WI38 (cell line): ENCODE measurements at regions not wholly inside any gene's neighbourhood (a gene's known extent, or its start where the extent isn't known, plus 50 kb on each side); places are given as distances from the start of the nearest gene placed in this dataset.

Experiments
- H3K4me3 ChIP-seq: 2 replicates; pipeline ENCODE4 v1.5.1; 2011; ENCODE audit warnings: low read depth, mild to moderate bottlenecking, control low read depth, low read length
- TF ChIP-seq, protein P1 (sequence below): IDR thresholded peaks from 2 replicates; pipeline ENCODE4 v1.5.1; 2012; ENCODE audit warnings: low read depth, mild to moderate bottlenecking, control low read depth, low read length

GRCh38 chr14:103273145-103273744, 60.8 kb upstream of the EIF5 start:
- TF ChIP-seq, protein P1, sequence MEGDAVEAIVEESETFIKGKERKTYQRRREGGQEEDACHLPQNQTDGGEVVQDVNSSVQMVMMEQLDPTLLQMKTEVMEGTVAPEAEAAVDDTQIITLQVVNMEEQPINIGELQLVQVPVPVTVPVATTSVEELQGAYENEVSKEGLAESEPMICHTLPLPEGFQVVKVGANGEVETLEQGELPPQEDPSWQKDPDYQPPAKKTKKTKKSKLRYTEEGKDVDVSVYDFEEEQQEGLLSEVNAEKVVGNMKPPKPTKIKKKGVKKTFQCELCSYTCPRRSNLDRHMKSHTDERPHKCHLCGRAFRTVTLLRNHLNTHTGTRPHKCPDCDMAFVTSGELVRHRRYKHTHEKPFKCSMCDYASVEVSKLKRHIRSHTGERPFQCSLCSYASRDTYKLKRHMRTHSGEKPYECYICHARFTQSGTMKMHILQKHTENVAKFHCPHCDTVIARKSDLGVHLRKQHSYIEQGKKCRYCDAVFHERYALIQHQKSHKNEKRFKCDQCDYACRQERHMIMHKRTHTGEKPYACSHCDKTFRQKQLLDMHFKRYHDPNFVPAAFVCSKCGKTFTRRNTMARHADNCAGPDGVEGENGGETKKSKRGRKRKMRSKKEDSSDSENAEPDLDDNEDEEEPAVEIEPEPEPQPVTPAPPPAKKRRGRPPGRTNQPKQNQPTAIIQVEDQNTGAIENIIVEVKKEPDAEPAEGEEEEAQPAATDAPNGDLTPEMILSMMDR, result no peak
- no peak overlapping the region for H3K4me3 ChIP-seq

DNA sequence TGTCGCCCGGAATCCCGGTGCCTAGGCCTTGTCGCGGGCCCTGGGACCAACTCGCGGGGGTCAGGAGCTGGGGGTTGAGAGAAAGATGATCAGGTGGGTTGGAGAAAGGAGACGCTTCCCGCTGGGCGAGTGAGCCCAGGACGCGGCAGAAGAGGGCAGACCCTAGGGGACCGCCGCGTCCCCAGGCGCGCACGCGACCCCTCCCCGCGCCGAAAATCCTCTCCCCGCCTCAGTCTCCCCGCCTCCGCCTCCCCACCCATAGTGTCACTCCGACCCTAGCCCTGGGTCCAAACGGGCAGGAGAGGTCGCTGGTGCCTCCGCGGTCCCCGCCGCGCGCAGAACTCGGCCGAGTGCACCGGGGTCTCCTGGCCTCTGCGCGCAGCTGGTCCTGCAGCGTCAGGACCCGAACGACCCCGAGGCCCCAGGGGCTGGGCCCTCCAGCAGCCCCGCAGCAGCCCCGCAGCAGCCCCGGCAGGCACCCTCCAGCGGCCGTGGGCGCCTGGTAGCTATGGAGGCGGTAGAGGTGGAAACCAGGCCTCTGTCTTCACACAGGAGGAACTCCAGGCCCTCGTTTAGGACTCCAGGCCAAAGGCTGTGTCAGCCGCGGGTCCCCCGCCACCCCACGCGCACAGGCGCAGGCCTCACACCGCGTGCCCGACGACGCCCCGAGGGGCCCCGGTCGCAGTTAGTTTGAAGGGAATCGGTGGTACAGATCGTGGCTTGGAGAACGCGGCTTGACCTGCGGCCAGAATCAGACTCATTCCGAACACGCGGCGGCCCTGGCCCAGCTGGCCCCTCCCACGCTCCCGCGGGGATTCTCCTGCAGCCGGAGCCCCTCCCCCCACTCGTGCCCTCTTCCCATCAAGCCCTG, 60.1 kb upstream of the EIF5 start:
- no peak overlapping the region for H3K4me3 ChIP-seq
- TF ChIP-seq, protein P1, result no peak

- no peak overlapping the region for H3K4me3 ChIP-seq
- TF ChIP-seq, protein P1, result no peak
Measured at GRCh38 chr14:103275000-103275399, 59.0 kb upstream of the EIF5 start.

- TF ChIP-seq, protein P1, result no peak
- no peak overlapping the region for H3K4me3 ChIP-seq
Measured at GRCh38 chr14:103277931-103278330, 56.1 kb upstream of the EIF5 start.

DNA sequence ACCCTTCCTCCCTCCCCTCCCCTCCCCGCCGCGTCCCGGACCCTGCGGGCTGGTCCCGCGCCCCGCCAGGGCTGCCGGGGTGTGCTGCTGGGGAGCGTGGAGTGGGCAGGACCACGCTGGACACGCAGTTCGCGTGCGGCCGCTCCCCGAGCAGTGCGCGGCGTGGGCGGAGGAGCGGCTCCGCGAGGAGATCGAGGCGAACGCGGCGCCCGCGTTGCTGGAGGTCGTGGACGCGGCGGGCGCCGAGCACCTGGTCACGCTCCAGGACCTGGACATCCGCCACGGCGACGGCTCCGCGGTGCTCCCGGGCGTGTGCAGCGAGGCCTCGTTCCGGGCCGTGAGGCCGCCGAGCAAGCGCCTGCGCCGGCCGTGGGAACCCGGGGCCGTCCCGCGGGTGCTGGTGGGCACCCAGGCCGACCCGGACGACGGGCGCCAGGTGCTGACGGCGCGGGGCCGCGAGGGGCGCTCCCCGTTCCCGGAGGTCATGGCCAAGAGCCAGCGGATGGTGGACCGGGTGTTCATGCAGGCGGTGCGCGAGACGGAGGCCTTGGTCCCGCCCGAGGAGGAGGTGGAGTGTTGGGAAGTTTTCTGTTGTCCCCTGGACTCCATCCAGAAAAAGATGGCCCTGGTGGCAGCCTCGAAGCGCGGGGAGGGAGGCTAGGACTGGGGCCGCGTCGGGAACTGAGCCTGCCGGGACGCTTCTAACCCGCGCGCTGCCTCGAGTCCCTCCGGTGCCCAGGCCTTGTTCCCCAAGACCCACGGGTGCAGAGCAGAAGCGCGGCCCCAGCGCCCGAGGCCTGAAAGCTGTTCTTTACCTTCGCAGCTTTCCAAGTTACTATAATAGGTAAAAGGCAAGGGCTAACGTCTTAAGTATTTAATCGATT, 54.7 kb upstream of the EIF5 start:
- no peak overlapping the region for H3K4me3 ChIP-seq
- TF ChIP-seq, protein P1, result no peak

- TF ChIP-seq, protein P1, result no peak
- no peak overlapping the region for H3K4me3 ChIP-seq
Measured at GRCh38 chr14:103280278-103280928, 53.6 kb upstream of the EIF5 start.
